ENCODE measurements at regions not wholly inside any gene's neighbourhood (a gene's known extent, or its start where the extent isn't known, plus 50 kb on each side); places are given as distances from the start of the nearest gene placed in this dataset.

DNA sequence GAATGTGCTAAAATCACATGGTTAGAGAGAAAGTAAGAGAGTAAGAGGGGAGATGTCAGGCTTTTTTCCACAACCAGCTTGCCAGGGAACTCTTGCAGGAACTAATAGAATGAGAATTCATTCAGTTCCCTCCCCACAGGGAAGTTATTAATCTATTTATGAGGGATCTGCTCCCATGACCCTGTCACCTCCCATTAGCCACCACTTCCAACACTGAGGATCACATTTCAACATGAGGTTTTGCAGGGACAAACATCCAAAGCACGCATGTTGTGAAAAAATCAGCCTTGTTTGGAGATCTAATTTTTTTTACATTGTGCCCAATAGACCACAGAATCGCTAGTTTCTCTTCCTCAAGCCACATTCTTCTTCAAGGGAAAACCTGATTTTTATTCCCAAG, 904.0 kb downstream of the TBL1XR1 start:
- H3K36me3 ChIP-seq (ENCODE audit: control insufficient read depth, insufficient read depth, low read length) = no peaks in the 10 kb centered on the region
- intact Hi-C loops (cut with micrococcal nuclease) = no loop called here
- H3K9ac ChIP-seq (ENCODE audit: insufficient read depth in 1 of 2, low read depth in 2 of 2, low read length in 2 of 2) = no peak overlapping the region
- no peaks in the 10 kb centered on the region for H4K20me1 ChIP-seq (replicated peaks; ENCODE audit: control insufficient read depth, insufficient read depth, low read length)
- no peaks in the 10 kb centered on the region for H3K79me2 ChIP-seq (ENCODE audit: control insufficient read depth, insufficient read depth, low read length)
- FAIRE-seq (no peak), DNase-seq (ENCODE audit: extremely low read depth in 1 of 4, low spot score in 3 of 4) (no peak), ATAC-seq (no peak)
- H3K4me3 ChIP-seq = no peak overlapping the region
- no peak overlapping the region for H2AFZ ChIP-seq (ENCODE audit: low read depth, low read length)
- in situ Hi-C loops (cut with MboI) = no loop called here
- H3K27me3 ChIP-seq (ENCODE audit: control insufficient read depth in 2 of 2, insufficient read depth in 2 of 2, low read length in 2 of 2) = no peaks in the 10 kb centered on the region
- TF ChIP-seq KLF13 (tag; IDR thresholded peaks at IDR 0.05; ENCODE audit: borderline replicate concordance, low read depth) (no peak), IRF2 (CRISPR knock-in tag; IDR thresholded peaks at IDR 0.05) (no peak), YY1 (IDR thresholded peaks at IDR 0.05; ENCODE audit: borderline replicate concordance in 1 of 3, control insufficient read depth in 1 of 3, extremely low read depth in 1 of 3, insufficient read depth in 3 of 3, insufficient read length in 1 of 3, insufficient replicate concordance in 2 of 3, low read depth in 1 of 3, low read length in 2 of 3) (no peak), TAF9B (IDR thresholded peaks at IDR 0.05; ENCODE audit: partially characterized antibody) (no peak), POLR3A (IDR thresholded peaks at IDR 0.05; ENCODE audit: borderline replicate concordance, extremely low read depth, insufficient read depth, insufficient read length) (no peak)
- H3K4me2 ChIP-seq (ENCODE audit: insufficient read depth, low read length) = no peak overlapping the region
- no peaks in the 10 kb centered on the region for H3K4me1 ChIP-seq (replicated peaks in 1 of 2; ENCODE audit: control insufficient read depth in 2 of 2, insufficient read depth in 2 of 2, low read length in 2 of 2)
- no peaks in the 10 kb centered on the region for H3K9me1 ChIP-seq (ENCODE audit: control insufficient read depth, insufficient read depth, low read length)
- no TSS peak for BruUV-seq (replicated peaks)
- 20% methylated on average over 2 of the region's 2 CpGs for WGBS (ENCODE audit: insufficient coverage, low coverage, missing lambda C conversion rate)
- no peaks in the 10 kb centered on the region for H3K9me3 ChIP-seq (replicated peaks; ENCODE audit: control insufficient read depth, insufficient read depth, low read depth, low read length)
- ChIA-PET CTCF (ENCODE audit: low intra/inter-chr PET ratio) (no interaction called here), POLR2A (no interaction called here)
- H3K27ac ChIP-seq (ENCODE audit: extremely low read depth, low read depth, low read length) = no peak overlapping the region

- BruUV-seq (replicated peaks) = no TSS peak
- no peak for ATAC-seq
- 0% methylated on average over 3 of the region's 3 CpGs for WGBS (ENCODE audit: insufficient coverage, low coverage, missing lambda C conversion rate)
- Histone ChIP-seq H3K9ac (ENCODE audit: insufficient read depth in 1 of 2, low read depth in 2 of 2, low read length in 2 of 2) (no peak overlapping the region), H3K4me3 (no peak overlapping the region), H3K36me3 (ENCODE audit: control insufficient read depth, insufficient read depth, low read length) (no peaks in the 10 kb centered on the region), H3K4me1 (replicated peaks in 1 of 2; ENCODE audit: control insufficient read depth in 2 of 2, insufficient read depth in 2 of 2, low read length in 2 of 2) (no peaks in the 10 kb centered on the region), H3K9me1 (ENCODE audit: control insufficient read depth, insufficient read depth, low read length) (no peaks in the 10 kb centered on the region), H2AFZ (ENCODE audit: low read depth, low read length) (no peak overlapping the region), H3K4me2 (ENCODE audit: insufficient read depth, low read length) (no peak overlapping the region), H3K27ac (ENCODE audit: extremely low read depth, low read depth, low read length) (no peak overlapping the region), H3K27me3 (ENCODE audit: control insufficient read depth in 2 of 2, insufficient read depth in 2 of 2, low read length in 2 of 2) (no peaks in the 10 kb centered on the region), H3K79me2 (ENCODE audit: control insufficient read depth, insufficient read depth, low read length) (no peaks in the 10 kb centered on the region), H3K9me3 (replicated peaks; ENCODE audit: control insufficient read depth, insufficient read depth, low read depth, low read length) (no peaks in the 10 kb centered on the region), H4K20me1 (replicated peaks; ENCODE audit: control insufficient read depth, insufficient read depth, low read length) (no peaks in the 10 kb centered on the region)
- no peak for FAIRE-seq
- in situ Hi-C loops (cut with MboI) (no loop called here), intact Hi-C loops (cut with micrococcal nuclease) (no loop called here)
- POLR2A ChIA-PET = no interaction called here
- no peak for DNase-seq (ENCODE audit: extremely low read depth in 1 of 4, low spot score in 3 of 4)
- CTCF ChIA-PET (ENCODE audit: low intra/inter-chr PET ratio) = no interaction called here
- TF ChIP-seq PTBP1 (IDR thresholded peaks at IDR 0.05; ENCODE audit: low read depth, low read length) (no peak), RAD51 (IDR thresholded peaks at IDR 0.05; ENCODE audit: borderline replicate concordance, low read depth) (no peak), TFAP4 (CRISPR knock-in tag; IDR thresholded peaks at IDR 0.05; ENCODE audit: borderline replicate concordance) (no peak), SREBF1 (IDR thresholded peaks at IDR 0.05; ENCODE audit: borderline replicate concordance, low read depth, low read length) (no peak), ARHGAP35 (IDR thresholded peaks at IDR 0.05; ENCODE audit: partially characterized antibody) (no peak), MYBL2 (IDR thresholded peaks at IDR 0.05; ENCODE audit: low read depth) (no peak), MYBL2 (CRISPR knock-in tag; IDR thresholded peaks at IDR 0.05; ENCODE audit: borderline replicate concordance) (no peak), CEBPG (CRISPR knock-in tag; IDR thresholded peaks at IDR 0.05) (no peak), CEBPG (tag; conservative IDR thresholded peaks at IDR 0.05 in 1 of 2, IDR thresholded peaks at IDR 0.05 in 1 of 2) (no peak), CREBBP (IDR thresholded peaks at IDR 0.05; ENCODE audit: low read depth, low read length) (no peak)
Measured at GRCh38 chr3:176286476-176287085, 910.7 kb downstream of the TBL1XR1 start.

Data from K562 (cell line).